AG09309 (cell line): ENCODE measurements at regions not wholly inside any gene's neighbourhood (a gene's known extent, or its start where the extent isn't known, plus 50 kb on each side); places are given as distances from the start of the nearest gene placed in this dataset.

Experiments used
- DNase-seq: peaks from one replicate; pipeline ENCODE4 v3.0.0-alpha.2; 2010; ENCODE audit warnings: low read depth
- H3K4me3 ChIP-seq: 2 replicates; pipeline ENCODE4 v1.5.1; 2011; ENCODE audit warnings: mild to moderate bottlenecking, low read depth, low read length, moderate library complexity; ENCODE audit not compliant: control insufficient read depth
- TF ChIP-seq, protein P1 (sequence below): IDR thresholded peaks from 2 replicates; pipeline ENCODE4 v1.5.1; 2011; ENCODE audit warnings: mild to moderate bottlenecking, low read depth, low read length, inconsistent platforms; ENCODE audit not compliant: insufficient read depth, control insufficient read depth; ENCODE audit errors: missing control alignments

DNA sequence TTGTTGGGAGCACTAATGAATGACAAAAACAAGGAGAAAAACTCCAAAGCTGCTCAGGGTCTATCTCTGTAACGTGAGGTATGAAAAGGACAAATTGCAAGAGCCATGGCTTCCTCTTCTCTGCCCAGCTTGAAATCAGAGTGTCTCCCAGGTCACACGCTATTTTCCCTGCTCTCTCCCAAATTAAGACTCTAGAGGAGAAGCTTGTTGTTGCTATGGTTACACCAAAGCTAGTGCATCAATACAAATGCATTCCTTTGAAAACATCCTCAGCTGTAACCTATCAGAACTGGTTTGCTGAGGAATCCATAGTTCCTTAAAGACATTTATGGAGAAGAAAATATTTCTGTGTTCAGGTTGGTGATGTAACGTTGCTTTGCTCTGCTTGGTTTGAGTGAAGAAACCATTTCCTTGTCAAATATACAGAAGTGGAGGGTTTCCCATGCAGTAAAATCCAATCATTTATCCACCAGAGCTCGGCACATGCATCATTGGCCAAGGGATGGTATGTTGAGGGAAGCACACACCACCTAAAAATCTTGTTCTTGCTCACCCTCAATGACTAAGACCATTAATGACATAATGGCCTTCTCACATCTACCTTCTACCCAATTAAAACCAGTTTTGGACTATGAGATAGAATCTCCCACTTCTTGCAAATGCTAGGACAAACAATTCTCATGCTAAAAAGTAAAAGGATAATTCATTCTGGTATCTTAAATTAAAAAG lies 2135.6 kb upstream of the CELF4 start:
- DNase-seq = no peak
- H3K4me3 ChIP-seq = no peak overlapping the region
- TF ChIP-seq, protein P1, sequence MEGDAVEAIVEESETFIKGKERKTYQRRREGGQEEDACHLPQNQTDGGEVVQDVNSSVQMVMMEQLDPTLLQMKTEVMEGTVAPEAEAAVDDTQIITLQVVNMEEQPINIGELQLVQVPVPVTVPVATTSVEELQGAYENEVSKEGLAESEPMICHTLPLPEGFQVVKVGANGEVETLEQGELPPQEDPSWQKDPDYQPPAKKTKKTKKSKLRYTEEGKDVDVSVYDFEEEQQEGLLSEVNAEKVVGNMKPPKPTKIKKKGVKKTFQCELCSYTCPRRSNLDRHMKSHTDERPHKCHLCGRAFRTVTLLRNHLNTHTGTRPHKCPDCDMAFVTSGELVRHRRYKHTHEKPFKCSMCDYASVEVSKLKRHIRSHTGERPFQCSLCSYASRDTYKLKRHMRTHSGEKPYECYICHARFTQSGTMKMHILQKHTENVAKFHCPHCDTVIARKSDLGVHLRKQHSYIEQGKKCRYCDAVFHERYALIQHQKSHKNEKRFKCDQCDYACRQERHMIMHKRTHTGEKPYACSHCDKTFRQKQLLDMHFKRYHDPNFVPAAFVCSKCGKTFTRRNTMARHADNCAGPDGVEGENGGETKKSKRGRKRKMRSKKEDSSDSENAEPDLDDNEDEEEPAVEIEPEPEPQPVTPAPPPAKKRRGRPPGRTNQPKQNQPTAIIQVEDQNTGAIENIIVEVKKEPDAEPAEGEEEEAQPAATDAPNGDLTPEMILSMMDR = no peak

DNA sequence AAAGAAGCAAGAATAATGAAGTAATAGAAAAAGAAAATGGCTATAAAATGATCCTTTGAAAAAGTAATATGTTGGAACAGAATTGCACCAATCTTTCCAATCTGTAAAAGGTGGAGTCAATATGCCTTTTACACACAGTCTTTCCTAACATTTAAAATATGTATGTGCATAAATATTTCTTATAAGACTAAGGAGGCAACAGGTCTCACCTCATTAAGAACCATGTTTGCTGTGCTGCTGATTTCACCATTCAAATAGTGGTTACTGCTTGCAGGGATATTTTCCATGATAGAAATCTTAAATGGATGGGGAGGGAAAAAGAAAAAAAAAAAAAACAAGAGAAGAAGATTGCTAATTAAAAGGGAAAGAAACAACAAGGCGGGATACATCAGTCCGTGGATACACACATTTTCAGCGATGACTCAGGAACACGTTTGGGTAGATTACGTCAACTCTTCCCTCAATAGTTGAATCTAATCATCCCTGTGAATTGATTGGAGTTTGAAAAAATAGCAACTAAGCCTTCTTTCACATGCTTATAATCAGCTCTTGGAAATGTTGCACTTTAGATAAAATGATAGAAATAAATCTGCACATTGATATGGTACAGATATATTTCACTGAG lies 2133.9 kb upstream of the CELF4 start:
- no peak for DNase-seq
- TF ChIP-seq, protein P1 = no peak

GRCh38 chr18:39698436-39698835 lies 2132.8 kb upstream of the CELF4 start:
- DNase-seq = no peak
- TF ChIP-seq, protein P1 = no peak
- H3K4me3 ChIP-seq = no peak overlapping the region

More for the DNA sequence above, 2133.9 kb upstream of the CELF4 start:
- no peak overlapping the region for H3K4me3 ChIP-seq

DNA sequence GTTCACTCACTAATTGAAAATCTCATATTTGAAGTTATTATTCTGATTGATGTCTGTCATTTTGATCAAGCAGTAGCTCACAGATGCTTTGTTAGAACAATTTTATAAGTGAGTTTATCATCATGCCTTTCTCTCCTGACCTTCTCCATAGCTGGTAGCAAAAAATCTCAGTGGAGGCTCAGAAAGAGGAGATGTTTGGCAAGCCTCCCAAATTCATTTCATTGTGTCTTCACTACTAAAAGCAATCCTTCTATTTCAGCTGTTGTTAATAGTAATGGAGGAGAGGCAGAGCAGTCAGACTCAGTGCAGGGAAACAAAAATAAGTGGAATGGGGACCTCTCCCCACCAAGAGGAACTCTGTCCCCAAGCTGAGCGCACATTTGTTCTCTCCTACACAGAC lies 2127.8 kb upstream of the CELF4 start:
- no peak for DNase-seq
- TF ChIP-seq, protein P1 = no peak
- no peak overlapping the region for H3K4me3 ChIP-seq

GRCh38 chr18:39692367-39693015 lies 2126.9 kb upstream of the CELF4 start:
- no peak overlapping the region for H3K4me3 ChIP-seq
- TF ChIP-seq, protein P1 = no peak
- no peak for DNase-seq

DNA sequence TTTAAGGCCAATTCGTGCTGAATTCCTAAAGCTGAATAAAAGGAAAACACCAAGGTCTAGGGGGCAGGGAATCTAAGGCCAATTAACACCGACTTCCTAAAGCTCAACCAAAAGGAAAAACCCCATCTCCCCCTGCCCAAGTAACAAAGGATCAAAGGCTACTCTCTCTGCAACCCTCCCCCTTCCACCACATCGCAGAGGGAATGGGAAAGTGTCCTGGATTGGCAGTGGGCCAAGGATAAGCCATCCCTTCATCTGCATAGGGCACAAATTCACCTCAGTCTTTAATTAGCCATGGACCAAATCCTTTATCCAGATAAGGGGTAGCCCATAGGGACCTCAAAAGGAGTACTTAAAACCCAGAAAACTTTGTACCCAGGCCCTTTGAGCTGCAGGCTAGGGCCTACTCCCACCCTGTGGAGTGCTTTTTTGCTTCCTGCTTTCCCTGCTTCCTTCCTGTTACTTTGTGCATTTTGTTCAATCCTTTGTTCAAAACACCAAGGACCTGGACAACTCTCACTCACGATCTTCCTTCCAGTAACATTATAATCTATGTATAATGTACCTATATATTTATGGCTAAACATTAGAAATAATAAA lies 2119.8 kb upstream of the CELF4 start:
- DNase-seq = no peak
- H3K4me3 ChIP-seq = no peak overlapping the region
- TF ChIP-seq, protein P1 = no peak
